ENCODE measurements at regions not wholly inside any gene's neighbourhood (a gene's known extent, or its start where the extent isn't known, plus 50 kb on each side); places are given as distances from the start of the nearest gene placed in this dataset.
A peak's percentile ranks its signal among the peaks of the same experiment; 100 is the strongest.
"Not testable (repeated sequence)": the region's sequence is repeated elsewhere in the genome, so short reads cannot be mapped to it uniquely, and the experiment has no call there.

GRCh38 chr18:1124495-1124894 is 219.8 kb downstream of the ADCYAP1 start:
- no peak for DNase-seq (ENCODE audit: low read depth in 1 of 2, low spot score in 1 of 2)
- no peak for TF ChIP-seq JUND (IDR thresholded peaks at IDR 0.05; ENCODE audit: low read depth)
- in situ Hi-C loops (cut with HindIII; ENCODE audit: low pct_unique_long_range_greater_than_20kb, low sequenced_read_pairs), result no loop called here

GRCh38 chr18:1133541-1133940 is 228.9 kb downstream of the ADCYAP1 start:
- in situ Hi-C loops (cut with HindIII; ENCODE audit: low pct_unique_long_range_greater_than_20kb, low sequenced_read_pairs), result no loop called here
- no peak for TF ChIP-seq JUND (IDR thresholded peaks at IDR 0.05; ENCODE audit: low read depth)
- DNase-seq (ENCODE audit: low read depth in 1 of 2, low spot score in 1 of 2), result no peak

- peak in 1 of 2 experiments; percentile 78 for DNase-seq (ENCODE audit: low read depth in 1 of 2, low spot score in 1 of 2)
- TF ChIP-seq JUND (IDR thresholded peaks at IDR 0.05; ENCODE audit: low read depth), result no peak
- in situ Hi-C loops (cut with HindIII; ENCODE audit: low pct_unique_long_range_greater_than_20kb, low sequenced_read_pairs), result no loop called here
Observed at GRCh38 chr18:1147730-1148129, 243.1 kb downstream of the ADCYAP1 start.

- no peak for TF ChIP-seq JUND (IDR thresholded peaks at IDR 0.05; ENCODE audit: low read depth)
- no peak for DNase-seq (ENCODE audit: low read depth in 1 of 2, low spot score in 1 of 2)
- in situ Hi-C loops (cut with HindIII; ENCODE audit: low pct_unique_long_range_greater_than_20kb, low sequenced_read_pairs), result no loop called here
Observed at GRCh38 chr18:1149709-1150108, 245.0 kb downstream of the ADCYAP1 start.

- in situ Hi-C loops (cut with HindIII; ENCODE audit: low pct_unique_long_range_greater_than_20kb, low sequenced_read_pairs), result no loop called here
- no peak for TF ChIP-seq JUND (IDR thresholded peaks at IDR 0.05; ENCODE audit: low read depth)
- DNase-seq (ENCODE audit: low read depth in 1 of 2, low spot score in 1 of 2), result no peak
Observed at GRCh38 chr18:1150344-1150743, 245.7 kb downstream of the ADCYAP1 start.

- in situ Hi-C loops (cut with HindIII; ENCODE audit: low pct_unique_long_range_greater_than_20kb, low sequenced_read_pairs), result not testable (repeated sequence)
- DNase-seq (ENCODE audit: low read depth in 1 of 2, low spot score in 1 of 2), result peak in 1 of 2 experiments; percentile 12
Observed at GRCh38 chr18:1152958-1153357, 248.3 kb downstream of the ADCYAP1 start.

GRCh38 chr18:1173593-1173992 is 268.9 kb downstream of the ADCYAP1 start:
- in situ Hi-C loops (cut with HindIII; ENCODE audit: low pct_unique_long_range_greater_than_20kb, low sequenced_read_pairs), result no loop called here
- no peak for DNase-seq (ENCODE audit: low read depth in 1 of 2, low spot score in 1 of 2)
- no peak for TF ChIP-seq JUND (IDR thresholded peaks at IDR 0.05; ENCODE audit: low read depth)

GRCh38 chr18:1177232-1177631 is 272.6 kb downstream of the ADCYAP1 start:
- no peak for TF ChIP-seq JUND (IDR thresholded peaks at IDR 0.05; ENCODE audit: low read depth)
- DNase-seq (ENCODE audit: low read depth in 1 of 2, low spot score in 1 of 2), result no peak
- in situ Hi-C loops (cut with HindIII; ENCODE audit: low pct_unique_long_range_greater_than_20kb, low sequenced_read_pairs), result no loop called here

GRCh38 chr18:1191341-1191740 is 286.7 kb downstream of the ADCYAP1 start:
- in situ Hi-C loops (cut with HindIII; ENCODE audit: low pct_unique_long_range_greater_than_20kb, low sequenced_read_pairs), result no loop called here
- no peak for TF ChIP-seq JUND (IDR thresholded peaks at IDR 0.05; ENCODE audit: low read depth)
- no peak for DNase-seq (ENCODE audit: low read depth in 1 of 2, low spot score in 1 of 2)

- in situ Hi-C loops (cut with HindIII; ENCODE audit: low pct_unique_long_range_greater_than_20kb, low sequenced_read_pairs), result no loop called here
- TF ChIP-seq JUND (IDR thresholded peaks at IDR 0.05; ENCODE audit: low read depth), result no peak
- DNase-seq (ENCODE audit: low read depth in 1 of 2, low spot score in 1 of 2), result no peak
Observed at GRCh38 chr18:1213126-1213525, 308.5 kb downstream of the ADCYAP1 start.

GRCh38 chr18:1222880-1223279 is 318.2 kb downstream of the ADCYAP1 start:
- TF ChIP-seq JUND (IDR thresholded peaks at IDR 0.05; ENCODE audit: low read depth), result no peak
- no peak for DNase-seq (ENCODE audit: low read depth in 1 of 2, low spot score in 1 of 2)
- in situ Hi-C loops (cut with HindIII; ENCODE audit: low pct_unique_long_range_greater_than_20kb, low sequenced_read_pairs), result no loop called here

- no peak for DNase-seq (ENCODE audit: low read depth in 1 of 2, low spot score in 1 of 2)
- in situ Hi-C loops (cut with HindIII; ENCODE audit: low pct_unique_long_range_greater_than_20kb, low sequenced_read_pairs), result no loop called here
- TF ChIP-seq JUND (IDR thresholded peaks at IDR 0.05; ENCODE audit: low read depth), result no peak
Observed at GRCh38 chr18:1227025-1227424, 322.4 kb downstream of the ADCYAP1 start.

GRCh38 chr18:1229634-1230033 is 325.0 kb downstream of the ADCYAP1 start:
- TF ChIP-seq JUND (IDR thresholded peaks at IDR 0.05; ENCODE audit: low read depth), result no peak
- no peak for DNase-seq (ENCODE audit: low read depth in 1 of 2, low spot score in 1 of 2)
- in situ Hi-C loops (cut with HindIII; ENCODE audit: low pct_unique_long_range_greater_than_20kb, low sequenced_read_pairs), result no loop called here

- in situ Hi-C loops (cut with HindIII; ENCODE audit: low pct_unique_long_range_greater_than_20kb, low sequenced_read_pairs), result no loop called here
- TF ChIP-seq JUND (IDR thresholded peaks at IDR 0.05; ENCODE audit: low read depth), result no peak
- DNase-seq (ENCODE audit: low read depth in 1 of 2, low spot score in 1 of 2), result no peak
Observed at GRCh38 chr18:1232867-1233266, 328.2 kb downstream of the ADCYAP1 start.
